Neural progenitor cell (in vitro differentiated cells): ENCODE measurements at regions not wholly inside any gene's neighbourhood (a gene's known extent, or its start where the extent isn't known, plus 50 kb on each side); places are given as distances from the start of the nearest gene placed in this dataset.

Experiments used
- EZH2 ChIP-seq: fragments of 200-600 bp; sonication (generic); IDR thresholded peaks from 2 replicates; pipeline ENCODE4 v1.6.1; 2017; ENCODE audit warnings: antibody characterized with exemption, mild to moderate bottlenecking, moderate library complexity
- EZH2phosphoT487 ChIP-seq: fragments of 200-600 bp; sonication (generic); IDR thresholded peaks from 2 replicates; pipeline ENCODE4 v1.6.1; 2017; ENCODE audit warnings: antibody characterized with exemption
- TF ChIP-seq, protein P1 (sequence below): fragments of 200-600 bp; sonication (generic); IDR thresholded peaks from 2 replicates; pipeline ENCODE4 v1.5.1; 2017; ENCODE audit warnings: antibody characterized with exemption, mild to moderate bottlenecking

DNA sequence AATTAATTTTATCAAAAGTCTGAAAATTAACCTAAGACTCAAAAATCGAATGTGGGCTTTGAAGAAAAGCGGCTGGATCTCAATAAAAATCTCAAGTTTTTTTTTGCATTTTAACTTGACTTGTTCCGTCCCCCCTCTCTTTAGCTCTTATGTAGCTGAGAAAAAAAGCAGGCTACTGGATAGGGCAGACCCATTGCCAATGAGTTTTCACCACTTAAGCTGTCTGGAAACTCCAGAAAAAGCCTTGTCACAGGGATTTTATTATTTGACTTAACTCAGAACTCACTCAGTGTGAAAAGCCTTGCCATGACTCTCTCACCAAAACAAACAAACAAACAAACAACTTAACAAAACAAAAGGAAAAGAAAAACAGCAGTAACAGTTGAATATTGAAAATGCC, 247.4 kb downstream of the CDH9 start:
- TF ChIP-seq, protein P1, sequence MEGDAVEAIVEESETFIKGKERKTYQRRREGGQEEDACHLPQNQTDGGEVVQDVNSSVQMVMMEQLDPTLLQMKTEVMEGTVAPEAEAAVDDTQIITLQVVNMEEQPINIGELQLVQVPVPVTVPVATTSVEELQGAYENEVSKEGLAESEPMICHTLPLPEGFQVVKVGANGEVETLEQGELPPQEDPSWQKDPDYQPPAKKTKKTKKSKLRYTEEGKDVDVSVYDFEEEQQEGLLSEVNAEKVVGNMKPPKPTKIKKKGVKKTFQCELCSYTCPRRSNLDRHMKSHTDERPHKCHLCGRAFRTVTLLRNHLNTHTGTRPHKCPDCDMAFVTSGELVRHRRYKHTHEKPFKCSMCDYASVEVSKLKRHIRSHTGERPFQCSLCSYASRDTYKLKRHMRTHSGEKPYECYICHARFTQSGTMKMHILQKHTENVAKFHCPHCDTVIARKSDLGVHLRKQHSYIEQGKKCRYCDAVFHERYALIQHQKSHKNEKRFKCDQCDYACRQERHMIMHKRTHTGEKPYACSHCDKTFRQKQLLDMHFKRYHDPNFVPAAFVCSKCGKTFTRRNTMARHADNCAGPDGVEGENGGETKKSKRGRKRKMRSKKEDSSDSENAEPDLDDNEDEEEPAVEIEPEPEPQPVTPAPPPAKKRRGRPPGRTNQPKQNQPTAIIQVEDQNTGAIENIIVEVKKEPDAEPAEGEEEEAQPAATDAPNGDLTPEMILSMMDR, result no peak
- TF ChIP-seq EZH2, result no peak
- TF ChIP-seq EZH2phosphoT487, result no peak
